Ishikawa (cell line): ENCODE measurements at regions not wholly inside any gene's neighbourhood (a gene's known extent, or its start where the extent isn't known, plus 50 kb on each side); places are given as distances from the start of the nearest gene placed in this dataset.

Experiments
- CREB1 ChIP-seq: IDR thresholded peaks from 2 replicates; pipeline ENCODE4 v1.6.1; 2012; ENCODE audit warnings: low read depth
- EGR1 ChIP-seq: IDR thresholded peaks from 2 replicates; pipeline ENCODE4 v1.6.1; 2012
- EP300 ChIP-seq: IDR thresholded peaks from 2 replicates; pipeline ENCODE4 v1.6.1; 2012; ENCODE audit warnings: borderline replicate concordance
- FOXM1 ChIP-seq: IDR thresholded peaks from 2 replicates; pipeline ENCODE4 v1.6.1; 2012; ENCODE audit warnings: low read depth, borderline replicate concordance
- RAD21 ChIP-seq: IDR thresholded peaks from 2 replicates; pipeline ENCODE4 v1.6.1; 2012; ENCODE audit warnings: low read depth
- TAF1 ChIP-seq: IDR thresholded peaks from 2 replicates; pipeline ENCODE4 v1.6.1; 2012; ENCODE audit warnings: low read depth, mild to moderate bottlenecking
- TCF12 ChIP-seq: IDR thresholded peaks from 2 replicates; pipeline ENCODE4 v1.6.1; 2012; ENCODE audit warnings: low read depth
- TEAD4 ChIP-seq: IDR thresholded peaks from 2 replicates; pipeline ENCODE4 v1.6.1; 2012
- YY1 ChIP-seq: IDR thresholded peaks from 2 replicates; pipeline ENCODE4 v1.6.1; 2012; ENCODE audit warnings: low read depth
- ZBTB7A ChIP-seq: IDR thresholded peaks from 2 replicates; pipeline ENCODE4 v1.6.1; 2012; ENCODE audit warnings: low read depth
- TF ChIP-seq, protein P1 (sequence below): IDR thresholded peaks from 2 replicates; pipeline ENCODE4 v1.6.1; 2012; ENCODE audit warnings: low read depth, mild to moderate bottlenecking

DNA sequence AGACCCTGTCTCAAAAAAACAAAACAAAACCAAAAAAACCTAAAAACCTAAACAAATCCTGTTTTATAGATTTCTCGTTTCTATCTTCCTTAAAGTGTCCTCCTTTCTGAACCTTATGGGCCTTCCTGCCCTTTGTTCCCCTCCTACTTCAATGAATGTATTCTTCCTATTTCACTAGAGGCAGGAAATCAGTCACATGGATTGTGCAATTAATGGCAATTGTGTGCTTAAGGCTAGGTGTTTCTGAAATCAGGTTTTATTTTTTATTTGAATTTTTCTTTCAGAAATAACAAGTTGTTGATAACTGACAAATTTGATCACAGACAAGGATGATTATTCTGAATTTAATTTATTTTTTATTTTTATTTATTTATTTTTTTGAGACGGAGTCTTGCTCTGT is 220.6 kb upstream of the SEMA6A start:
- TF ChIP-seq CREB1 (no peak), RAD21 (no peak), FOXM1 (no peak), TEAD4 (no peak), YY1 (no peak), TCF12 (no peak), TAF1 (no peak), EP300 (no peak), EGR1 (no peak), ZBTB7A (no peak)
- TF ChIP-seq, protein P1, sequence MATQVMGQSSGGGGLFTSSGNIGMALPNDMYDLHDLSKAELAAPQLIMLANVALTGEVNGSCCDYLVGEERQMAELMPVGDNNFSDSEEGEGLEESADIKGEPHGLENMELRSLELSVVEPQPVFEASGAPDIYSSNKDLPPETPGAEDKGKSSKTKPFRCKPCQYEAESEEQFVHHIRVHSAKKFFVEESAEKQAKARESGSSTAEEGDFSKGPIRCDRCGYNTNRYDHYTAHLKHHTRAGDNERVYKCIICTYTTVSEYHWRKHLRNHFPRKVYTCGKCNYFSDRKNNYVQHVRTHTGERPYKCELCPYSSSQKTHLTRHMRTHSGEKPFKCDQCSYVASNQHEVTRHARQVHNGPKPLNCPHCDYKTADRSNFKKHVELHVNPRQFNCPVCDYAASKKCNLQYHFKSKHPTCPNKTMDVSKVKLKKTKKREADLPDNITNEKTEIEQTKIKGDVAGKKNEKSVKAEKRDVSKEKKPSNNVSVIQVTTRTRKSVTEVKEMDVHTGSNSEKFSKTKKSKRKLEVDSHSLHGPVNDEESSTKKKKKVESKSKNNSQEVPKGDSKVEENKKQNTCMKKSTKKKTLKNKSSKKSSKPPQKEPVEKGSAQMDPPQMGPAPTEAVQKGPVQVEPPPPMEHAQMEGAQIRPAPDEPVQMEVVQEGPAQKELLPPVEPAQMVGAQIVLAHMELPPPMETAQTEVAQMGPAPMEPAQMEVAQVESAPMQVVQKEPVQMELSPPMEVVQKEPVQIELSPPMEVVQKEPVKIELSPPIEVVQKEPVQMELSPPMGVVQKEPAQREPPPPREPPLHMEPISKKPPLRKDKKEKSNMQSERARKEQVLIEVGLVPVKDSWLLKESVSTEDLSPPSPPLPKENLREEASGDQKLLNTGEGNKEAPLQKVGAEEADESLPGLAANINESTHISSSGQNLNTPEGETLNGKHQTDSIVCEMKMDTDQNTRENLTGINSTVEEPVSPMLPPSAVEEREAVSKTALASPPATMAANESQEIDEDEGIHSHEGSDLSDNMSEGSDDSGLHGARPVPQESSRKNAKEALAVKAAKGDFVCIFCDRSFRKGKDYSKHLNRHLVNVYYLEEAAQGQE, result no peak
